Body of pancreas (tissue), 4 donors: ENCODE measurements at regions not wholly inside any gene's neighbourhood (a gene's known extent, or its start where the extent isn't known, plus 50 kb on each side); places are given as distances from the start of the nearest gene placed in this dataset.

ENCODE experiments used
- ATAC-seq: fragments of 150-250 bp; one replicate; pipeline ENCODE4 v1.9.1; 2016
- DNase-seq, 4 donors: peaks; one replicate each; pipeline ENCODE4 v3.0.0-alpha.2; 2019
- H3K27ac ChIP-seq, 4 donors: fragments of 200-600 bp; sonication (generic); 1 replicate in 3 of 4; 2 replicates in 1 of 4; pipeline versions ENCODE4 v1.5.1 to v1.6.1; 2016 to 2019; ENCODE audit warnings: mild to moderate bottlenecking in 1 of 4, mixed read lengths in 1 of 4, moderate library complexity in 1 of 4
- H3K27me3 ChIP-seq, 2 donors: fragments of 200-600 bp; sonication (generic); one replicate each; pipeline ENCODE4 v1.6.0; 2016; ENCODE audit warnings: mild to moderate bottlenecking in 1 of 2
- H3K36me3 ChIP-seq, 2 donors: fragments of 200-600 bp; sonication (generic); replicated peaks in 1 of 2; 2 replicates each; pipeline ENCODE4 v1.5.1; 2016; ENCODE audit warnings: low read depth in 2 of 2; ENCODE audit not compliant: insufficient read depth in 1 of 2
- H3K4me1 ChIP-seq: fragments of 200-600 bp; sonication (generic); one replicate; pipeline ENCODE4 v1.6.0; 2016
- H3K4me3 ChIP-seq, 2 donors: fragments of 200-600 bp; sonication (generic); 1 replicate in 1 of 2; 2 replicates in 1 of 2; pipeline ENCODE4 v1.5.1; 2016 to 2019
- H3K9me3 ChIP-seq, 3 donors: fragments of 200-600 bp; sonication (generic); 1 replicate in 2 of 3; 2 replicates in 1 of 3; pipeline ENCODE4 v1.5.1; 2016
- CTCF ChIP-seq, 7 experiments: fragments of 450-650 bp in 4 of 7; fragments of 200-600 bp in 3 of 7; sonication (generic) in 3 of 7; IDR thresholded peaks; one replicate each; pipeline ENCODE4 v1.5.1; 2016 to 2019; ENCODE audit warnings: antibody characterized with exemption in 7 of 7
- POLR2A ChIP-seq, 3 donors: fragments of 450-650 bp; IDR thresholded peaks; one replicate each; pipeline ENCODE4 v1.6.1; 2016; ENCODE audit warnings: antibody characterized with exemption in 3 of 3, mild to moderate bottlenecking in 2 of 3
- WGBS, 2 donors: methylation state at CpG; one replicate each; pipeline ENCODE4 v1.1.5; 2017; 5-methylcytosine and 5-hydroxymethylcytosine counted together
- intact Hi-C: fragments of 100-400 bp; cut with DNase I; formaldehyde crosslinking; loops from one replicate; pipeline ENCODE4 v1.15.1; 2023

GRCh38 chr2:22002066-22002465 lies 878.3 kb downstream of the TDRD15 start:
- no peak for DNase-seq
- Histone ChIP-seq H3K36me3 (no peaks in the 10 kb centered on the region), H3K4me1 (no peaks in the 10 kb centered on the region), H3K4me3 (no peak overlapping the region), H3K27me3 (no peaks in the 10 kb centered on the region), H3K27ac (no peak overlapping the region), H3K9me3 (no peaks in the 10 kb centered on the region)
- ATAC-seq, result no peak
- TF ChIP-seq POLR2A (IDR thresholded peaks at IDR 0.05) (no peak), CTCF (IDR thresholded peaks at IDR 0.05) (no peak)
- 61 to 63% methylated on average over 1 of the region's 1 CpG for WGBS, 2 donors
- intact Hi-C loops, result no loop called here

GRCh38 chr2:22003270-22003669 lies 879.5 kb downstream of the TDRD15 start:
- no peaks in the 10 kb centered on the region for H3K4me1 ChIP-seq
- no peak overlapping the region for H3K4me3 ChIP-seq
- intact Hi-C loops, result no loop called here
- WGBS, 2 donors, result 10 to 13% methylated on average over 3 of the region's 3 CpGs
- TF ChIP-seq CTCF (IDR thresholded peaks at IDR 0.05) (no peak), POLR2A (IDR thresholded peaks at IDR 0.05) (no peak)
- ATAC-seq, result no peak
- H3K27me3 ChIP-seq, result no peaks in the 10 kb centered on the region
- no peak for DNase-seq
- no peak overlapping the region for H3K27ac ChIP-seq
- no peaks in the 10 kb centered on the region for H3K9me3 ChIP-seq
- no peaks in the 10 kb centered on the region for H3K36me3 ChIP-seq

- no peaks in the 10 kb centered on the region for H3K9me3 ChIP-seq
- WGBS, 2 donors, result 41 to 60% methylated on average over 1 of the region's 1 CpG
Measured at GRCh38 chr2:22011048-22011447, 887.3 kb downstream of the TDRD15 start.

GRCh38 chr2:22020091-22020742 lies 896.4 kb downstream of the TDRD15 start:
- Histone ChIP-seq H3K36me3 (no peaks in the 10 kb centered on the region), H3K4me1 (no peaks in the 10 kb centered on the region), H3K27me3 (no peaks in the 10 kb centered on the region), H3K27ac (no peak overlapping the region), H3K4me3 (no peak overlapping the region), H3K9me3 (no peaks in the 10 kb centered on the region)
- intact Hi-C loops, result no loop called here
- TF ChIP-seq CTCF (IDR thresholded peaks at IDR 0.05) (no peak), POLR2A (IDR thresholded peaks at IDR 0.05) (no peak)
- DNase-seq (no peak), ATAC-seq (no peak)
- 47 to 56% methylated on average over 6 of the region's 6 CpGs for WGBS, 2 donors

More at GRCh38 chr2:22011048-22011447, 887.3 kb downstream of the TDRD15 start:
- no peaks in the 10 kb centered on the region for H3K27me3 ChIP-seq
- TF ChIP-seq CTCF (IDR thresholded peaks at IDR 0.05) (no peak), POLR2A (IDR thresholded peaks at IDR 0.05) (no peak)
- H3K4me1 ChIP-seq, result no peaks in the 10 kb centered on the region
- ATAC-seq, result no peak
- H3K27ac ChIP-seq, result no peak overlapping the region
- DNase-seq, result no peak
- no peaks in the 10 kb centered on the region for H3K36me3 ChIP-seq
- intact Hi-C loops, result no loop called here
- no peak overlapping the region for H3K4me3 ChIP-seq

- intact Hi-C loops, result no loop called here
- no peaks in the 10 kb centered on the region for H3K4me1 ChIP-seq
- no peak for ATAC-seq
- H3K9me3 ChIP-seq, result no peaks in the 10 kb centered on the region
- no peaks in the 10 kb centered on the region for H3K36me3 ChIP-seq
- WGBS, 2 donors, result 32 to 37% methylated on average over 2 of the region's 2 CpGs
- no peaks in the 10 kb centered on the region for H3K27me3 ChIP-seq
- H3K4me3 ChIP-seq, result no peak overlapping the region
- no peak for TF ChIP-seq CTCF (IDR thresholded peaks at IDR 0.05)
- TF ChIP-seq POLR2A (IDR thresholded peaks at IDR 0.05), result no peak
- no peak for DNase-seq
- no peak overlapping the region for H3K27ac ChIP-seq
Measured at GRCh38 chr2:22027345-22028005, 903.7 kb downstream of the TDRD15 start.
